ENCODE measurements at regions not wholly inside any gene's neighbourhood (a gene's known extent, or its start where the extent isn't known, plus 50 kb on each side); places are given as distances from the start of the nearest gene placed in this dataset.

DNA sequence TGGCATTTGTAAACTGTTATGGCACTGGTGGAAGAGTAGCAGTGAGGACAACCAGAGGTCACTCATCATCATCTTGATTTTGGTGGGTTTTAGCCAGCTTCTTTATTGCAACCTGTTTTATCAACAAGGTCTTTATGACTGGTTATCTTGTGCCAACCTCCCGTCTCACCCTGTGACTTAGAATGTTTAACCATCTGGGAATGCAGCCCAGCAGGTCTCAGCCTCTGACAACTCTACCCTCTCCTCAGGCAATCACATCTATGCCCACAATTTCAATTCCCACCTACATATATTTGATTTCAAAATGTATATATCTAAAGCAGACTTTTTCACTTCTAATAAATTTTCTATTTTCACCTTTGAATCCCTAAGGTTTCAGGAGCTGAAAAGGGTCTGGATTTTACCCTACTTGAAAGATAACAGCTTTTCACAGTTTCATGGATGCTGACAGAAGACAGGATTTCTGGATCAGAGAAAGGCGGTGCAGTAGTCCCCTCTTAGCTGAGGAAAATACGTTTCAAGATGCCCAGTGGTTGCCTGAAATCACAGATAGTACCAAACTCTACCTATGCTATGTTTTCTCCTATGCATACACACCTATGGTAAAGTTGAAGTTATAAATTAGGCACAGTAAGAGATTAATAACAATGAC is 1171.8 kb downstream of the DIAPH3 start:
- TF ChIP-seq, protein P1, sequence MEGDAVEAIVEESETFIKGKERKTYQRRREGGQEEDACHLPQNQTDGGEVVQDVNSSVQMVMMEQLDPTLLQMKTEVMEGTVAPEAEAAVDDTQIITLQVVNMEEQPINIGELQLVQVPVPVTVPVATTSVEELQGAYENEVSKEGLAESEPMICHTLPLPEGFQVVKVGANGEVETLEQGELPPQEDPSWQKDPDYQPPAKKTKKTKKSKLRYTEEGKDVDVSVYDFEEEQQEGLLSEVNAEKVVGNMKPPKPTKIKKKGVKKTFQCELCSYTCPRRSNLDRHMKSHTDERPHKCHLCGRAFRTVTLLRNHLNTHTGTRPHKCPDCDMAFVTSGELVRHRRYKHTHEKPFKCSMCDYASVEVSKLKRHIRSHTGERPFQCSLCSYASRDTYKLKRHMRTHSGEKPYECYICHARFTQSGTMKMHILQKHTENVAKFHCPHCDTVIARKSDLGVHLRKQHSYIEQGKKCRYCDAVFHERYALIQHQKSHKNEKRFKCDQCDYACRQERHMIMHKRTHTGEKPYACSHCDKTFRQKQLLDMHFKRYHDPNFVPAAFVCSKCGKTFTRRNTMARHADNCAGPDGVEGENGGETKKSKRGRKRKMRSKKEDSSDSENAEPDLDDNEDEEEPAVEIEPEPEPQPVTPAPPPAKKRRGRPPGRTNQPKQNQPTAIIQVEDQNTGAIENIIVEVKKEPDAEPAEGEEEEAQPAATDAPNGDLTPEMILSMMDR (IDR thresholded peaks at IDR 0.05; ENCODE audit: low read depth, low read length, poor library complexity, severe bottlenecking), result no peak
- TF ChIP-seq EZH2phosphoT487 (IDR thresholded peaks at IDR 0.05; ENCODE audit: borderline replicate concordance, low read length), result no peak

Measured in DOHH2 (cell line).